GM11168 (cell line): ENCODE measurements at regions not wholly inside any gene's neighbourhood (a gene's known extent, or its start where the extent isn't known, plus 50 kb on each side); places are given as distances from the start of the nearest gene placed in this dataset.
"Not testable (repeated sequence)": the region's sequence is repeated elsewhere in the genome, so short reads cannot be mapped to it uniquely, and the experiment has no call there.

Source experiments
- in situ Hi-C: fragments of 300-500 bp; cut with MboI; formaldehyde crosslinking; loops from one replicate; pipeline ENCODE4 v1.12.0; 2022; ENCODE audit warnings: low sequenced_read_pairs; ENCODE audit not compliant: unreplicated experiment

- in situ Hi-C loops: no loop called here
Observed at GRCh38 chr4:104549736-104550135, 55.0 kb upstream of the CXXC4 start.

- in situ Hi-C loops: no loop called here
Observed at GRCh38 chr4:104559502-104559901, 64.8 kb upstream of the CXXC4 start.

- in situ Hi-C loops: no loop called here
Observed at GRCh38 chr4:104571341-104571740, 76.6 kb upstream of the CXXC4 start.

- in situ Hi-C loops: no loop called here
Observed at GRCh38 chr4:104574371-104574770, 79.7 kb upstream of the CXXC4 start.

GRCh38 chr4:104575278-104575677, 80.6 kb upstream of the CXXC4 start:
- in situ Hi-C loops: no loop called here

- in situ Hi-C loops: no loop called here
Observed at GRCh38 chr4:104577405-104577804, 82.7 kb upstream of the CXXC4 start.

GRCh38 chr4:104581476-104581875, 86.8 kb upstream of the CXXC4 start:
- in situ Hi-C loops: not testable (repeated sequence)

- in situ Hi-C loops: not testable (repeated sequence)
Observed at GRCh38 chr4:104582056-104582455, 87.4 kb upstream of the CXXC4 start.

- in situ Hi-C loops: no loop called here
Observed at GRCh38 chr4:104589264-104589868, 94.7 kb upstream of the CXXC4 start.

GRCh38 chr4:104591510-104591911, 96.8 kb upstream of the CXXC4 start:
- in situ Hi-C loops: no loop called here

- in situ Hi-C loops: no loop called here
Observed at GRCh38 chr4:104592183-104592582, 97.5 kb upstream of the CXXC4 start.

GRCh38 chr4:104593019-104593418, 98.3 kb upstream of the CXXC4 start:
- in situ Hi-C loops: no loop called here

- in situ Hi-C loops: no loop called here
Observed at GRCh38 chr4:104596189-104596588, 101.5 kb upstream of the CXXC4 start.

- in situ Hi-C loops: no loop called here
Observed at GRCh38 chr4:104615496-104615895, 120.8 kb upstream of the CXXC4 start.

GRCh38 chr4:104615926-104616325, 121.2 kb upstream of the CXXC4 start:
- in situ Hi-C loops: no loop called here

- in situ Hi-C loops: no loop called here
Observed at GRCh38 chr4:104616401-104616820, 121.7 kb upstream of the CXXC4 start.

- in situ Hi-C loops: no loop called here
Observed at GRCh38 chr4:104625706-104626105, 131.0 kb upstream of the CXXC4 start.

GRCh38 chr4:104629601-104630000, 134.9 kb upstream of the CXXC4 start:
- in situ Hi-C loops: no loop called here

GRCh38 chr4:104630272-104630671, 135.6 kb upstream of the CXXC4 start:
- in situ Hi-C loops: no loop called here

- in situ Hi-C loops: no loop called here
Observed at GRCh38 chr4:104631000-104631399, 136.3 kb upstream of the CXXC4 start.

- in situ Hi-C loops: no loop called here
Observed at GRCh38 chr4:104641418-104641817, 146.7 kb upstream of the CXXC4 start.

GRCh38 chr4:104642521-104642920, 147.8 kb upstream of the CXXC4 start:
- in situ Hi-C loops: no loop called here

GRCh38 chr4:104643805-104644204, 149.1 kb upstream of the CXXC4 start:
- in situ Hi-C loops: no loop called here
